ENCODE measurements at regions not wholly inside any gene's neighbourhood (a gene's known extent, or its start where the extent isn't known, plus 50 kb on each side); places are given as distances from the start of the nearest gene placed in this dataset.

GRCh38 chr15:93543093-93543492, 454.1 kb upstream of the RGMA start:
- TF ChIP-seq CTCF (IDR thresholded peaks at IDR 0.05) (no peak), EP300 (IDR thresholded peaks at IDR 0.05) (no peak), POLR2A (IDR thresholded peaks at IDR 0.05) (no peak)

All from tibial nerve (tissue), 4 donors.